NCI-H774 (cell line): ENCODE measurements at regions not wholly inside any gene's neighbourhood (a gene's known extent, or its start where the extent isn't known, plus 50 kb on each side); places are given as distances from the start of the nearest gene placed in this dataset.

Experiments
- DNase-seq: peaks from one replicate; lab custom pipeline; 2025; lab: John Stamatoyannopoulos, UW

GRCh38 chr4:11183356-11183740, 245.3 kb downstream of the HS3ST1 start:
- DNase-seq = no peak

GRCh38 chr4:11182586-11183355, 245.9 kb downstream of the HS3ST1 start:
- no peak for DNase-seq

- no peak for DNase-seq
Measured at GRCh38 chr4:11182031-11182430, 246.7 kb downstream of the HS3ST1 start.

GRCh38 chr4:11179796-11180195, 248.9 kb downstream of the HS3ST1 start:
- no peak for DNase-seq

- DNase-seq = no peak
Measured at GRCh38 chr4:11178433-11178832, 250.3 kb downstream of the HS3ST1 start.

- no peak for DNase-seq
Measured at GRCh38 chr4:11175374-11175773, 253.3 kb downstream of the HS3ST1 start.

GRCh38 chr4:11166606-11167005, 262.1 kb downstream of the HS3ST1 start:
- DNase-seq = no peak

- no peak for DNase-seq
Measured at GRCh38 chr4:11166034-11166433, 262.7 kb downstream of the HS3ST1 start.

- no peak for DNase-seq
Measured at GRCh38 chr4:11165052-11165451, 263.6 kb downstream of the HS3ST1 start.

GRCh38 chr4:11160288-11160687, 268.4 kb downstream of the HS3ST1 start:
- no peak for DNase-seq

- DNase-seq = no peak
Measured at GRCh38 chr4:11158971-11159370, 269.7 kb downstream of the HS3ST1 start.

GRCh38 chr4:11155208-11155867, 273.4 kb downstream of the HS3ST1 start:
- DNase-seq = no peak

- no peak for DNase-seq
Measured at GRCh38 chr4:11153171-11153750, 275.4 kb downstream of the HS3ST1 start.

GRCh38 chr4:11152684-11153083, 276.0 kb downstream of the HS3ST1 start:
- DNase-seq = no peak

GRCh38 chr4:11151500-11151899, 277.2 kb downstream of the HS3ST1 start:
- no peak for DNase-seq

GRCh38 chr4:11149612-11150259, 279.0 kb downstream of the HS3ST1 start:
- DNase-seq = no peak

GRCh38 chr4:11139871-11140270, 288.8 kb downstream of the HS3ST1 start:
- DNase-seq = no peak

- DNase-seq = no peak
Measured at GRCh38 chr4:11138964-11139363, 289.7 kb downstream of the HS3ST1 start.

- no peak for DNase-seq
Measured at GRCh38 chr4:11134705-11135104, 294.0 kb downstream of the HS3ST1 start.

GRCh38 chr4:11133868-11134267, 294.8 kb downstream of the HS3ST1 start:
- no peak for DNase-seq

- DNase-seq = no peak
Measured at GRCh38 chr4:11132478-11132877, 296.2 kb downstream of the HS3ST1 start.

GRCh38 chr4:11131491-11131890, 297.2 kb downstream of the HS3ST1 start:
- no peak for DNase-seq
